K562 (cell line): ENCODE measurements at regions not wholly inside any gene's neighbourhood (a gene's known extent, or its start where the extent isn't known, plus 50 kb on each side); places are given as distances from the start of the nearest gene placed in this dataset.

Experiments
- CHD1 ChIP-seq: fragments of 200-600 bp; sonication (generic); IDR thresholded peaks from one replicate; pipeline ENCODE4 v1.6.1; 2012; ENCODE audit warnings: mild to moderate bottlenecking, moderate library complexity, low read length, inconsistent platforms
- CREB1 ChIP-seq, 2 experiments: sonication (generic) in 1 of 2; formaldehyde crosslinking in 1 of 2; IDR thresholded peaks; 2 replicates each; pipeline versions ENCODE4 v1.6.1 to v1.8.0; 2012 to 2022; ENCODE audit warnings: inconsistent platforms in 1 of 2, mild to moderate bottlenecking in 1 of 2, missing genetic modification reagents in 1 of 2, moderate library complexity in 1 of 2
- HNRNPLL ChIP-seq: fragments of 200-400 bp; formaldehyde crosslinking; IDR thresholded peaks from 2 replicates; pipeline ENCODE4 v1.6.1; 2017; ENCODE audit warnings: low read length, low read depth, mild to moderate bottlenecking; ENCODE audit not compliant: poor library complexity, severe bottlenecking
- MEIS2 ChIP-seq: fragments of 450-650 bp; IDR thresholded peaks from 2 replicates; pipeline ENCODE4 v1.6.1; 2014; ENCODE audit warnings: mild to moderate bottlenecking; ENCODE audit not compliant: partially characterized antibody
- POLR3A ChIP-seq: IDR thresholded peaks from 2 replicates; pipeline ENCODE4 v1.6.1; 2011; ENCODE audit warnings: borderline replicate concordance, mild to moderate bottlenecking, moderate library complexity; ENCODE audit not compliant: insufficient read length, insufficient read depth; ENCODE audit errors: extremely low read depth
- SREBF1 ChIP-seq: fragments of 150-350 bp; IDR thresholded peaks from 2 replicates; pipeline ENCODE4 v1.6.1; 2014; ENCODE audit warnings: antibody characterized with exemption, low read depth, low read length, borderline replicate concordance
- TAF1 ChIP-seq: IDR thresholded peaks from 2 replicates; pipeline ENCODE4 v1.6.1; 2011; ENCODE audit warnings: mild to moderate bottlenecking, low read length, moderate library complexity; ENCODE audit not compliant: insufficient read depth, control insufficient read depth, severe bottlenecking; ENCODE audit errors: extremely low read depth
- ZNF253 ChIP-seq: fragments of 250-450 bp; sonication (Bioruptor Pico); conservative IDR thresholded peaks from 2 replicates; pipeline ENCODE4 v1.6.1; 2021; ENCODE audit warnings: mild to moderate bottlenecking
- TF ChIP-seq, protein P1 (sequence below): fragments of 450-650 bp; IDR thresholded peaks from 2 replicates; pipeline ENCODE4 v1.6.1; 2014; ENCODE audit warnings: low read depth, mild to moderate bottlenecking, moderate library complexity, borderline replicate concordance
- TF ChIP-seq, protein P2 (sequence below), 3 experiments: IDR thresholded peaks in 2 of 3; conservative IDR thresholded peaks in 1 of 3; 2 replicates each; pipeline ENCODE4 v1.5.1; 2011 to 2012; ENCODE audit warnings: low read length in 3 of 3, mild to moderate bottlenecking in 3 of 3, control low read depth in 2 of 3, improper control_type of control experiment in 1 of 3, inconsistent platforms in 1 of 3, low read depth in 1 of 3, mixed read lengths in 1 of 3, moderate library complexity in 1 of 3; ENCODE audit not compliant: insufficient read depth in 2 of 3
- TF ChIP-seq, protein P3 (sequence below): IDR thresholded peaks from 3 replicates; pipeline ENCODE4 v1.6.1; 2011; ENCODE audit warnings: borderline replicate concordance, mild to moderate bottlenecking, moderate library complexity; ENCODE audit not compliant: insufficient read length; ENCODE audit errors: extremely low read depth
- TF ChIP-seq, protein P4 (sequence below): fragments of 250-450 bp; sonication (Bioruptor Pico); IDR thresholded peaks from 2 replicates; pipeline ENCODE4 v1.8.0; 2021; ENCODE audit warnings: mild to moderate bottlenecking, moderate library complexity

DNA sequence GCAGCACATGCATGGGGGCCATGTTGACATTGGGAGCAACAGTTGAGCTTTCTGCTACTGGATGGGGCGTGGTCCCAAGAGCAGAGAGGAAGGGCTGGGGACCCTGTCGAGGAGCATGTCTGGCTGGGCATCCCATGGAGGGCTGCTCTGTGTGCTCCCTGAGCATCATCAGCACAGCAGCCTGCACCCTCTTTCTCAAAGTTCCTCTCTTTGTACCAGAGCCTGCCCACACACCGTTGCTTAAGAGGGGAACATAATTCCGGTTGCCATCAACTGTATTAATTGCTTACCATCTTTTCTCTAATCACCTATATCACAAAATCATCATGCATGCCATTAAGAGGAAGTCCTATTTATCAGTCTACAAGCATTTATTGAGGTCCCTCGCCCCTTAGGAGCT lies 55.2 kb upstream of the DIRAS2 start:
- TF ChIP-seq, protein P1, sequence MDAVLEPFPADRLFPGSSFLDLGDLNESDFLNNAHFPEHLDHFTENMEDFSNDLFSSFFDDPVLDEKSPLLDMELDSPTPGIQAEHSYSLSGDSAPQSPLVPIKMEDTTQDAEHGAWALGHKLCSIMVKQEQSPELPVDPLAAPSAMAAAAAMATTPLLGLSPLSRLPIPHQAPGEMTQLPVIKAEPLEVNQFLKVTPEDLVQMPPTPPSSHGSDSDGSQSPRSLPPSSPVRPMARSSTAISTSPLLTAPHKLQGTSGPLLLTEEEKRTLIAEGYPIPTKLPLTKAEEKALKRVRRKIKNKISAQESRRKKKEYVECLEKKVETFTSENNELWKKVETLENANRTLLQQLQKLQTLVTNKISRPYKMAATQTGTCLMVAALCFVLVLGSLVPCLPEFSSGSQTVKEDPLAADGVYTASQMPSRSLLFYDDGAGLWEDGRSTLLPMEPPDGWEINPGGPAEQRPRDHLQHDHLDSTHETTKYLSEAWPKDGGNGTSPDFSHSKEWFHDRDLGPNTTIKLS: no peak
- TF ChIP-seq, protein P2, sequence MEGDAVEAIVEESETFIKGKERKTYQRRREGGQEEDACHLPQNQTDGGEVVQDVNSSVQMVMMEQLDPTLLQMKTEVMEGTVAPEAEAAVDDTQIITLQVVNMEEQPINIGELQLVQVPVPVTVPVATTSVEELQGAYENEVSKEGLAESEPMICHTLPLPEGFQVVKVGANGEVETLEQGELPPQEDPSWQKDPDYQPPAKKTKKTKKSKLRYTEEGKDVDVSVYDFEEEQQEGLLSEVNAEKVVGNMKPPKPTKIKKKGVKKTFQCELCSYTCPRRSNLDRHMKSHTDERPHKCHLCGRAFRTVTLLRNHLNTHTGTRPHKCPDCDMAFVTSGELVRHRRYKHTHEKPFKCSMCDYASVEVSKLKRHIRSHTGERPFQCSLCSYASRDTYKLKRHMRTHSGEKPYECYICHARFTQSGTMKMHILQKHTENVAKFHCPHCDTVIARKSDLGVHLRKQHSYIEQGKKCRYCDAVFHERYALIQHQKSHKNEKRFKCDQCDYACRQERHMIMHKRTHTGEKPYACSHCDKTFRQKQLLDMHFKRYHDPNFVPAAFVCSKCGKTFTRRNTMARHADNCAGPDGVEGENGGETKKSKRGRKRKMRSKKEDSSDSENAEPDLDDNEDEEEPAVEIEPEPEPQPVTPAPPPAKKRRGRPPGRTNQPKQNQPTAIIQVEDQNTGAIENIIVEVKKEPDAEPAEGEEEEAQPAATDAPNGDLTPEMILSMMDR (IDR thresholded peaks at IDR 0.05 in 2 of 3, conservative IDR thresholded peaks at IDR 0.05 in 1 of 3; ENCODE audit: insufficient read depth in 2 of 3, low read depth in 1 of 3, low read length in 3 of 3): no peak
- TF ChIP-seq CREB1 (IDR thresholded peaks at IDR 0.05) (no peak), CREB1 (CRISPR knock-in tag; IDR thresholded peaks at IDR 0.05) (no peak), SREBF1 (no peak), HNRNPLL (no peak), MEIS2 (no peak), TAF1 (no peak), POLR3A (no peak), CHD1 (no peak), ZNF253 (CRISPR knock-in tag) (no peak)
- TF ChIP-seq, protein P3, sequence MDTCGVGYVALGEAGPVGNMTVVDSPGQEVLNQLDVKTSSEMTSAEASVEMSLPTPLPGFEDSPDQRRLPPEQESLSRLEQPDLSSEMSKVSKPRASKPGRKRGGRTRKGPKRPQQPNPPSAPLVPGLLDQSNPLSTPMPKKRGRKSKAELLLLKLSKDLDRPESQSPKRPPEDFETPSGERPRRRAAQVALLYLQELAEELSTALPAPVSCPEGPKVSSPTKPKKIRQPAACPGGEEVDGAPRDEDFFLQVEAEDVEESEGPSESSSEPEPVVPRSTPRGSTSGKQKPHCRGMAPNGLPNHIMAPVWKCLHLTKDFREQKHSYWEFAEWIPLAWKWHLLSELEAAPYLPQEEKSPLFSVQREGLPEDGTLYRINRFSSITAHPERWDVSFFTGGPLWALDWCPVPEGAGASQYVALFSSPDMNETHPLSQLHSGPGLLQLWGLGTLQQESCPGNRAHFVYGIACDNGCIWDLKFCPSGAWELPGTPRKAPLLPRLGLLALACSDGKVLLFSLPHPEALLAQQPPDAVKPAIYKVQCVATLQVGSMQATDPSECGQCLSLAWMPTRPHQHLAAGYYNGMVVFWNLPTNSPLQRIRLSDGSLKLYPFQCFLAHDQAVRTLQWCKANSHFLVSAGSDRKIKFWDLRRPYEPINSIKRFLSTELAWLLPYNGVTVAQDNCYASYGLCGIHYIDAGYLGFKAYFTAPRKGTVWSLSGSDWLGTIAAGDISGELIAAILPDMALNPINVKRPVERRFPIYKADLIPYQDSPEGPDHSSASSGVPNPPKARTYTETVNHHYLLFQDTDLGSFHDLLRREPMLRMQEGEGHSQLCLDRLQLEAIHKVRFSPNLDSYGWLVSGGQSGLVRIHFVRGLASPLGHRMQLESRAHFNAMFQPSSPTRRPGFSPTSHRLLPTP: no peak
- TF ChIP-seq, protein P4, sequence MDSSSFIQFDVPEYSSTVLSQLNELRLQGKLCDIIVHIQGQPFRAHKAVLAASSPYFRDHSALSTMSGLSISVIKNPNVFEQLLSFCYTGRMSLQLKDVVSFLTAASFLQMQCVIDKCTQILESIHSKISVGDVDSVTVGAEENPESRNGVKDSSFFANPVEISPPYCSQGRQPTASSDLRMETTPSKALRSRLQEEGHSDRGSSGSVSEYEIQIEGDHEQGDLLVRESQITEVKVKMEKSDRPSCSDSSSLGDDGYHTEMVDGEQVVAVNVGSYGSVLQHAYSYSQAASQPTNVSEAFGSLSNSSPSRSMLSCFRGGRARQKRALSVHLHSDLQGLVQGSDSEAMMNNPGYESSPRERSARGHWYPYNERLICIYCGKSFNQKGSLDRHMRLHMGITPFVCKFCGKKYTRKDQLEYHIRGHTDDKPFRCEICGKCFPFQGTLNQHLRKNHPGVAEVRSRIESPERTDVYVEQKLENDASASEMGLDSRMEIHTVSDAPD (CRISPR knock-in tag): no peak
